NCI-H2107 treated with DMSO at 0.1 percent for 48 hours (cell line): ENCODE measurements at regions not wholly inside any gene's neighbourhood (a gene's known extent, or its start where the extent isn't known, plus 50 kb on each side); places are given as distances from the start of the nearest gene placed in this dataset.

Experiments used
- DNase-seq: peaks from one replicate; lab custom pipeline; 2025; ENCODE audit not compliant: unreplicated experiment; lab: John Stamatoyannopoulos, UW

- DNase-seq: no peak
Observed at GRCh38 chr5:52710310-52710971, 77.3 kb upstream of the ITGA1 start.

GRCh38 chr5:52710972-52711596, 76.6 kb upstream of the ITGA1 start:
- DNase-seq: no peak

GRCh38 chr5:52712354-52712753, 75.4 kb upstream of the ITGA1 start:
- no peak for DNase-seq

- DNase-seq: no peak
Observed at GRCh38 chr5:52725065-52725746, 62.5 kb upstream of the ITGA1 start.

- no peak for DNase-seq
Observed at GRCh38 chr5:52725808-52726207, 61.9 kb upstream of the ITGA1 start.

GRCh38 chr5:52727020-52727419, 60.7 kb upstream of the ITGA1 start:
- DNase-seq: no peak

- DNase-seq: no peak
Observed at GRCh38 chr5:52727576-52727975, 60.1 kb upstream of the ITGA1 start.

- no peak for DNase-seq
Observed at GRCh38 chr5:52728224-52728623, 59.5 kb upstream of the ITGA1 start.

- no peak for DNase-seq
Observed at GRCh38 chr5:52728686-52729085, 59.0 kb upstream of the ITGA1 start.

GRCh38 chr5:52731274-52732027, 56.3 kb upstream of the ITGA1 start:
- no peak for DNase-seq

- no peak for DNase-seq
Observed at GRCh38 chr5:52734557-52734956, 53.2 kb upstream of the ITGA1 start.

GRCh38 chr5:52735139-52735538, 52.6 kb upstream of the ITGA1 start:
- no peak for DNase-seq
